Common myeloid progenitor, CD34-positive (primary cell): ENCODE measurements at regions not wholly inside any gene's neighbourhood (a gene's known extent, or its start where the extent isn't known, plus 50 kb on each side); places are given as distances from the start of the nearest gene placed in this dataset.

Experiments used
- CTCF ChIA-PET: fragments of 350-600 bp; sonication (Branson Sonifier 250); formaldehyde crosslinking; loops from one replicate; lab custom pipeline; 2021; ENCODE audit warnings: antibody characterized with exemption; lab: Charles Lee
- POLR2A ChIA-PET: fragments of 350-600 bp; sonication (Branson Sonifier 250); formaldehyde crosslinking; loops from one replicate; lab custom pipeline; 2021; ENCODE audit warnings: antibody characterized with exemption; lab: Charles Lee
- DNase-seq, 3 donors: peaks; one replicate each; pipeline versions ENCODE4 v3.0.0 to v3.0.0-alpha.2; 2013
- H3K27ac ChIP-seq, 2 experiments: 1 replicate in 1 of 2; 2 replicates in 1 of 2; pipeline ENCODE4 v1.7.0; 2013; ENCODE audit warnings: inconsistent platforms in 2 of 2, low read length in 2 of 2, mild to moderate bottlenecking in 2 of 2, low read depth in 1 of 2, moderate library complexity in 1 of 2; ENCODE audit not compliant: severe bottlenecking in 2 of 2, insufficient read depth in 1 of 2, poor library complexity in 1 of 2
- H3K27me3 ChIP-seq, 5 experiments: replicated peaks in 2 of 5; 1 replicate in 3 of 5; 2 replicates in 2 of 5; pipeline versions ENCODE4 v1.6.1 to v1.7.0; 2013; ENCODE audit warnings: low read length in 4 of 5, mild to moderate bottlenecking in 2 of 5, moderate library complexity in 2 of 5, inconsistent platforms in 1 of 5; ENCODE audit not compliant: insufficient read depth in 5 of 5, control insufficient read depth in 4 of 5
- H3K36me3 ChIP-seq, 4 experiments: 1 replicate in 2 of 4; 2 replicates in 2 of 4; pipeline versions ENCODE4 v1.6.1 to v1.7.0; 2013; ENCODE audit warnings: low read length in 3 of 4, control low read depth in 1 of 4, mild to moderate bottlenecking in 1 of 4; ENCODE audit not compliant: control insufficient read depth in 4 of 4, insufficient read depth in 4 of 4
- H3K4me1 ChIP-seq, 4 experiments: 1 replicate in 3 of 4; 2 replicates in 1 of 4; pipeline versions ENCODE4 v1.6.1 to v1.7.1; 2013; ENCODE audit warnings: low read length in 3 of 4, mild to moderate bottlenecking in 3 of 4, control low read depth in 1 of 4, inconsistent platforms in 1 of 4, moderate library complexity in 1 of 4; ENCODE audit not compliant: control insufficient read depth in 4 of 4, insufficient read depth in 4 of 4; ENCODE audit errors: control extremely low read depth in 1 of 4
- H3K4me3 ChIP-seq, 7 experiments: 1 replicate in 4 of 7; 2 replicates in 3 of 7; pipeline versions ENCODE4 v1.5.1 to v1.7.0; 2013; ENCODE audit warnings: mild to moderate bottlenecking in 7 of 7, low read length in 6 of 7, moderate library complexity in 6 of 7, inconsistent platforms in 2 of 7, low read depth in 2 of 7, control low read depth in 1 of 7; ENCODE audit not compliant: insufficient read depth in 4 of 7, control insufficient read depth in 1 of 7; ENCODE audit errors: extremely low read depth in 1 of 7
- H3K9me3 ChIP-seq, 5 experiments: 1 replicate in 4 of 5; 2 replicates in 1 of 5; pipeline versions ENCODE4 v1.6.1 to v1.7.1; 2013; ENCODE audit warnings: low read length in 4 of 5, mild to moderate bottlenecking in 2 of 5, inconsistent platforms in 1 of 5, low read depth in 1 of 5, moderate library complexity in 1 of 5; ENCODE audit not compliant: control insufficient read depth in 4 of 5, insufficient read depth in 2 of 5; ENCODE audit errors: control extremely low read depth in 1 of 5
- WGBS: methylation state at CpG from one replicate; pipeline ENCODE4 v1.1.5; 2013; ENCODE audit not compliant: insufficient coverage; 5-methylcytosine and 5-hydroxymethylcytosine counted together

- Histone ChIP-seq H3K4me1 (no peaks in the 10 kb centered on the region), H3K36me3 (no peaks in the 10 kb centered on the region), H3K27ac (no peak overlapping the region), H3K27me3 (no peaks in the 10 kb centered on the region), H3K9me3 (peaks cover 0 to 1% (median 0%) of the 10 kb centered on the region in 5 experiments), H3K4me3 (no peak overlapping the region)
- ChIA-PET POLR2A (no interaction called here), CTCF (no interaction called here)
- WGBS, result 100% methylated on average over 1 of the region's 2 CpGs
- DNase-seq, result no peak
These were observed 125.1 kb downstream of the PRRX1 start for GRCh38 chr1:170789063-170789462.

GRCh38 chr1:170790175-170790574 lies 126.2 kb downstream of the PRRX1 start:
- POLR2A ChIA-PET, result no interaction called here
- Histone ChIP-seq H3K4me1 (no peaks in the 10 kb centered on the region), H3K27ac (no peak overlapping the region), H3K27me3 (no peaks in the 10 kb centered on the region), H3K36me3 (no peaks in the 10 kb centered on the region), H3K9me3 (no peaks in the 10 kb centered on the region), H3K4me3 (no peak overlapping the region)
- WGBS, result no CpG with 5 or more reads among the region's 2 CpGs
- CTCF ChIA-PET, result no interaction called here
- DNase-seq, result no peak

- ChIA-PET CTCF (no interaction called here), POLR2A (no interaction called here)
- H3K27me3 ChIP-seq, result no peaks in the 10 kb centered on the region
- H3K27ac ChIP-seq, result no peak overlapping the region
- H3K36me3 ChIP-seq, result no peaks in the 10 kb centered on the region
- no peak for DNase-seq
- no peak overlapping the region for H3K4me3 ChIP-seq
- H3K4me1 ChIP-seq, result no peaks in the 10 kb centered on the region
- no peaks in the 10 kb centered on the region for H3K9me3 ChIP-seq
- 100% methylated on average over 1 of the region's 3 CpGs for WGBS
These were observed 126.7 kb downstream of the PRRX1 start for GRCh38 chr1:170790651-170791071.

- no peaks in the 10 kb centered on the region for H3K27me3 ChIP-seq
- H3K36me3 ChIP-seq, result no peaks in the 10 kb centered on the region
- H3K4me1 ChIP-seq, result no peaks in the 10 kb centered on the region
- CTCF ChIA-PET, result no interaction called here
- WGBS, result 80% methylated on average over 4 of the region's 5 CpGs
- DNase-seq, result no peak
- POLR2A ChIA-PET, result no interaction called here
- H3K4me3 ChIP-seq, result no peak overlapping the region
- H3K27ac ChIP-seq, result no peak overlapping the region
- no peaks in the 10 kb centered on the region for H3K9me3 ChIP-seq
These were observed 128.0 kb downstream of the PRRX1 start for GRCh38 chr1:170791941-170792340.

GRCh38 chr1:170800265-170800664 lies 135.1 kb upstream of the MROH9 start:
- CTCF ChIA-PET, result no interaction called here
- H3K27me3 ChIP-seq, result peaks cover 0 to 4% (median 0%) of the 10 kb centered on the region in 5 experiments
- no peak for DNase-seq
- POLR2A ChIA-PET, result no interaction called here
- no peaks in the 10 kb centered on the region for H3K36me3 ChIP-seq
- H3K9me3 ChIP-seq, result no peaks in the 10 kb centered on the region
- no peak overlapping the region for H3K27ac ChIP-seq
- H3K4me3 ChIP-seq, result no peak overlapping the region
- no peaks in the 10 kb centered on the region for H3K4me1 ChIP-seq

GRCh38 chr1:170800812-170801211 lies 134.5 kb upstream of the MROH9 start:
- Histone ChIP-seq H3K36me3 (no peaks in the 10 kb centered on the region), H3K4me1 (no peaks in the 10 kb centered on the region), H3K27ac (no peak overlapping the region), H3K27me3 (peaks cover 0 to 4% (median 0%) of the 10 kb centered on the region in 5 experiments), H3K4me3 (no peak overlapping the region), H3K9me3 (no peaks in the 10 kb centered on the region)
- 100% methylated on average over 2 of the region's 6 CpGs for WGBS
- ChIA-PET CTCF (no interaction called here), POLR2A (no interaction called here)
- DNase-seq, result no peak

- Histone ChIP-seq H3K27ac (no peak overlapping the region), H3K9me3 (no peaks in the 10 kb centered on the region), H3K36me3 (no peaks in the 10 kb centered on the region), H3K4me1 (no peaks in the 10 kb centered on the region), H3K27me3 (peaks cover 0 to 2% (median 0%) of the 10 kb centered on the region in 5 experiments), H3K4me3 (no peak overlapping the region)
- POLR2A ChIA-PET, result no interaction called here
- no peak for DNase-seq
- CTCF ChIA-PET, result no interaction called here
- WGBS, result no CpG with 5 or more reads among the region's 1 CpG
These were observed 131.6 kb upstream of the MROH9 start for GRCh38 chr1:170803711-170804110.
